ENCODE measurements at regions not wholly inside any gene's neighbourhood (a gene's known extent, or its start where the extent isn't known, plus 50 kb on each side); places are given as distances from the start of the nearest gene placed in this dataset.

DNA sequence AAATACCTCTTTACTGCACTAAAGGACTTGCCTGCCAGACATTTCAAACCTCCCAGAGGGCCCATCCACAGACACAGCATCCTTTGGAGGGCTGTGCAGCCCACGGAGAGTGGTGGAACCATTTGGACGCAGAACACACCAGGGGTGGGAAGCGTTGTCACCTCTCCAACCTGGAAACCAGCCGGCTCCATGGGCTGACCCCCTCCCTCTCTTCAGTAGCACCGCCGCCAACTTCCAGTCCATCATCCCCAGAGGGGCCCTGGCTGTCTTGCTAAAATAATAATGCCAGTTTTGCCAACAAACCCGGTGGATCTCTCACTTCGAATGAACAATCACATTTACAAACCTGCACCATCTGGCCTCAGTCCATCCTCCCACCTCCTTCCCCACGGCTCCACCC, 203.9 kb downstream of the FBXO15 start:
- DNase-seq (ENCODE audit: low spot score), result no peak
- Histone ChIP-seq H3K27ac (no peak overlapping the region), H3K4me3 (no peak overlapping the region)
- TF ChIP-seq, protein P1, sequence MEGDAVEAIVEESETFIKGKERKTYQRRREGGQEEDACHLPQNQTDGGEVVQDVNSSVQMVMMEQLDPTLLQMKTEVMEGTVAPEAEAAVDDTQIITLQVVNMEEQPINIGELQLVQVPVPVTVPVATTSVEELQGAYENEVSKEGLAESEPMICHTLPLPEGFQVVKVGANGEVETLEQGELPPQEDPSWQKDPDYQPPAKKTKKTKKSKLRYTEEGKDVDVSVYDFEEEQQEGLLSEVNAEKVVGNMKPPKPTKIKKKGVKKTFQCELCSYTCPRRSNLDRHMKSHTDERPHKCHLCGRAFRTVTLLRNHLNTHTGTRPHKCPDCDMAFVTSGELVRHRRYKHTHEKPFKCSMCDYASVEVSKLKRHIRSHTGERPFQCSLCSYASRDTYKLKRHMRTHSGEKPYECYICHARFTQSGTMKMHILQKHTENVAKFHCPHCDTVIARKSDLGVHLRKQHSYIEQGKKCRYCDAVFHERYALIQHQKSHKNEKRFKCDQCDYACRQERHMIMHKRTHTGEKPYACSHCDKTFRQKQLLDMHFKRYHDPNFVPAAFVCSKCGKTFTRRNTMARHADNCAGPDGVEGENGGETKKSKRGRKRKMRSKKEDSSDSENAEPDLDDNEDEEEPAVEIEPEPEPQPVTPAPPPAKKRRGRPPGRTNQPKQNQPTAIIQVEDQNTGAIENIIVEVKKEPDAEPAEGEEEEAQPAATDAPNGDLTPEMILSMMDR (IDR thresholded peaks at IDR 0.05), result no peak

GRCh38 chr18:73942956-73943355, 204.7 kb downstream of the FBXO15 start:
- DNase-seq (ENCODE audit: low spot score), result no peak
- Histone ChIP-seq H3K27ac (no peak overlapping the region), H3K4me3 (no peak overlapping the region)
- TF ChIP-seq, protein P1 (IDR thresholded peaks at IDR 0.05), result no peak

- Histone ChIP-seq H3K4me3 (no peak overlapping the region), H3K27ac (no peak overlapping the region)
- no peak for DNase-seq (ENCODE audit: low spot score)
- TF ChIP-seq, protein P1 (IDR thresholded peaks at IDR 0.05), result no peak
Measured at GRCh38 chr18:73942081-73942625, 205.5 kb downstream of the FBXO15 start.

DNA sequence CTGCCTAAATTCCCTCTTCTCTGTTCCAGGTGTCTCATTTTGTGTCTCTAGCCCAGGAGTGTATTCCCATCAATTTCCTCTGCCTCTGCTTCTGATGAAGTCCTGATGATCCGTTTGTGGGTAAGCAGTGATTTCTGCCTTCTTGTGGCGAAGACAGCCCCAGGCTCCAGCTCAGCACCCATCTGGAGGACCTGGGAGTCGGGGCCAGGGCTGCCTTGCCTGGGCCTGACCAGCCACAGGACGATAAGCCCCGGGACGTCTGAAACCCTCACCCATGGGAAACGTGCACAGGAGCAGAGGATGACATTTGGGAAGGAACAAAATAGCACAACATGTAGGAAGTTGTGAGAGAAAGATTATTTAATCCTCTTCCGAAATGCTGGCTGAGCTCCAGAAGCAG, 206.9 kb downstream of the FBXO15 start:
- TF ChIP-seq, protein P1 (IDR thresholded peaks at IDR 0.05), result no peak
- no peak overlapping the region for H3K27ac ChIP-seq
- no peak for DNase-seq (ENCODE audit: low spot score)
- H3K4me3 ChIP-seq, result no peak overlapping the region

DNA sequence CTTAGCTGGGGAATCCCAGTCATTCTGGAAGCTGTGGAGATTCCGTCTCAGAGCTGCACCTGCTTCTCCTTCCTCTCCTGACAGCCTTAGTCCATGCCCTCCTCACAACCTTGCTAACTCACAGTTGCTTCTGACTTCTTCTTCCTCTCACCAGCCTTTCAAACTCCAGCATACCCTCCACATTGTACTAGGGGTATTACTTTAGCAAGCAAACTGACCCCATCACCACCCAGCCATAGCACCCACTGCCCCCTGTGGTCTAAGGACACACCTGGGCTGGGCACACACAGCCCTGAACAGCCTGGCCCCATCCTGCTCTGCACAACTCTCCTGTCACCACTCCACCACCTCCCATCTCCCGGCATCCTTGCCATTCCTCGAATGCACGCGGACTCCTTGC, 208.2 kb downstream of the FBXO15 start:
- TF ChIP-seq, protein P1 (IDR thresholded peaks at IDR 0.05), result no peak
- Histone ChIP-seq H3K4me3 (no peak overlapping the region), H3K27ac (no peak overlapping the region)
- no peak for DNase-seq (ENCODE audit: low spot score)

- H3K27ac ChIP-seq, result no peak overlapping the region
- H3K4me3 ChIP-seq, result no peak overlapping the region
- TF ChIP-seq, protein P1 (IDR thresholded peaks at IDR 0.05), result no peak
- DNase-seq (ENCODE audit: low spot score), result no peak
Measured at GRCh38 chr18:73933685-73934084, 213.9 kb downstream of the FBXO15 start.

DNA sequence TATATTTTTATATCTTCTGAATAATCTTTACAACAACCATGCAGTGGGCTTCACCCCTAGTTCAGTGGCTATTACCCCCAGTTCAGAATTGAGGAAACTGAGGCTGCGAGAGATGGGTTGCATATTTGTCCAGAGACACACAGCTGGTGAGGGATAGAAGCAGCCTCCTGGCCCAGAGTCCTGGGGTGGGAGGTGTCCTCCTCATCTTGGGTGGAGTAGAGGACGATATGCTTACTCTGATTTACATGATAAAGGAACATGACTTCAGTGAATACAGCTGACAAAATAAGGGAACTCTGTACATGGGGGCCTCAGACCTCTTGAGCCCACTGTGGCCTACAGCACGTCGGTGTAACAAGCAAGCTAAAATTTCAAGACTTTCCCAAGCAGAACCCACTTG, 214.7 kb downstream of the FBXO15 start:
- DNase-seq (ENCODE audit: low spot score), result no peak
- H3K4me3 ChIP-seq, result no peak overlapping the region
- TF ChIP-seq, protein P1 (IDR thresholded peaks at IDR 0.05), result no peak
- H3K27ac ChIP-seq, result no peak overlapping the region

All from coronary artery (tissue), 2 donors.